ENCODE measurements at regions not wholly inside any gene's neighbourhood (a gene's known extent, or its start where the extent isn't known, plus 50 kb on each side); places are given as distances from the start of the nearest gene placed in this dataset.

DNA sequence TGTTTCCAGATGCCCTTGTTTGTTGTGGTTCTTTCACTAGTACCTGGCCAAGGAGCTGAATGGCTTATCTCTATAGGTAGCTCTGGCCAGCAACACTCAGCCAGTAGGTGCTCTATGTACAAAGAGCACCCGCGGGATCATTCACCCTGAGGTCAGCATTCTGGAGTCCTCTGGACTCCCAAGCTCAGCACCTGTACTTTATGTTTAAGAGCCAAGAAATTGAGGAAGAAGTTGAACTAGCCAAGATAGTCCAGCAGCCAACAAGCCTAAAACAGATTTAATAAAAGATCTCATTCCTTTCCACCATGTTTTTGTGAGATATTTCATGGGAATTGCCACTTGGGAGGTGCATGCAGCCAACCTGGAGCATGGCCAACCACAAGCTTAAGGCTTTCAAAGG lies 242.6 kb upstream of the PAPPA start:
- TF ChIP-seq, protein P1, sequence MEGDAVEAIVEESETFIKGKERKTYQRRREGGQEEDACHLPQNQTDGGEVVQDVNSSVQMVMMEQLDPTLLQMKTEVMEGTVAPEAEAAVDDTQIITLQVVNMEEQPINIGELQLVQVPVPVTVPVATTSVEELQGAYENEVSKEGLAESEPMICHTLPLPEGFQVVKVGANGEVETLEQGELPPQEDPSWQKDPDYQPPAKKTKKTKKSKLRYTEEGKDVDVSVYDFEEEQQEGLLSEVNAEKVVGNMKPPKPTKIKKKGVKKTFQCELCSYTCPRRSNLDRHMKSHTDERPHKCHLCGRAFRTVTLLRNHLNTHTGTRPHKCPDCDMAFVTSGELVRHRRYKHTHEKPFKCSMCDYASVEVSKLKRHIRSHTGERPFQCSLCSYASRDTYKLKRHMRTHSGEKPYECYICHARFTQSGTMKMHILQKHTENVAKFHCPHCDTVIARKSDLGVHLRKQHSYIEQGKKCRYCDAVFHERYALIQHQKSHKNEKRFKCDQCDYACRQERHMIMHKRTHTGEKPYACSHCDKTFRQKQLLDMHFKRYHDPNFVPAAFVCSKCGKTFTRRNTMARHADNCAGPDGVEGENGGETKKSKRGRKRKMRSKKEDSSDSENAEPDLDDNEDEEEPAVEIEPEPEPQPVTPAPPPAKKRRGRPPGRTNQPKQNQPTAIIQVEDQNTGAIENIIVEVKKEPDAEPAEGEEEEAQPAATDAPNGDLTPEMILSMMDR (conservative IDR thresholded peaks at IDR 0.05 in 1 of 2, IDR thresholded peaks at IDR 0.05 in 1 of 2; ENCODE audit: extremely low read depth in 1 of 2, insufficient read depth in 1 of 2, low read depth in 1 of 2, low read length in 2 of 2), result no peak
- no peak for TF ChIP-seq EZH2 (IDR thresholded peaks at IDR 0.05; ENCODE audit: borderline replicate concordance, low read length)

All from mammary epithelial cell (primary cell).